Endothelial cell of umbilical vein (primary cell): ENCODE measurements at regions not wholly inside any gene's neighbourhood (a gene's known extent, or its start where the extent isn't known, plus 50 kb on each side); places are given as distances from the start of the nearest gene placed in this dataset.

ENCODE experiments used
- CTCF ChIP-seq, 2 donors: IDR thresholded peaks; 1 replicate in 1 of 2; 2 replicates in 1 of 2; pipeline ENCODE4 v1.5.1; 2011; ENCODE audit warnings: low read length in 2 of 2, mild to moderate bottlenecking in 2 of 2, moderate library complexity in 2 of 2, control low read depth in 1 of 2, inconsistent platforms in 1 of 2, low read depth in 1 of 2; ENCODE audit not compliant: insufficient read depth in 1 of 2; ENCODE audit errors: extremely low read depth in 1 of 2
- EZH2 ChIP-seq: IDR thresholded peaks from 2 replicates; pipeline ENCODE4 v1.6.1; 2012; ENCODE audit warnings: borderline replicate concordance, low read depth, mild to moderate bottlenecking, moderate library complexity, low read length, inconsistent platforms; ENCODE audit not compliant: severe bottlenecking
- FOS ChIP-seq: IDR thresholded peaks from 2 replicates; pipeline ENCODE4 v1.6.1; 2011; ENCODE audit warnings: mild to moderate bottlenecking, low read length, moderate library complexity, borderline replicate concordance; ENCODE audit not compliant: insufficient read depth
- JUN ChIP-seq: IDR thresholded peaks from 2 replicates; pipeline ENCODE4 v1.6.1; 2011; ENCODE audit warnings: borderline replicate concordance, low read depth; ENCODE audit not compliant: insufficient read length, insufficient read depth
- MAX ChIP-seq: IDR thresholded peaks from 2 replicates; pipeline ENCODE4 v1.6.1; 2011; ENCODE audit not compliant: insufficient read depth, insufficient read length
- POLR2A ChIP-seq: IDR thresholded peaks from 2 replicates; pipeline ENCODE4 v1.6.1; 2012; ENCODE audit warnings: low read depth, mild to moderate bottlenecking, control low read depth, low read length
- POLR2AphosphoS5 ChIP-seq: IDR thresholded peaks from 2 replicates; pipeline ENCODE4 v1.6.1; 2012; ENCODE audit warnings: low read depth, mild to moderate bottlenecking, control low read depth, low read length, moderate library complexity; ENCODE audit not compliant: insufficient read depth

DNA sequence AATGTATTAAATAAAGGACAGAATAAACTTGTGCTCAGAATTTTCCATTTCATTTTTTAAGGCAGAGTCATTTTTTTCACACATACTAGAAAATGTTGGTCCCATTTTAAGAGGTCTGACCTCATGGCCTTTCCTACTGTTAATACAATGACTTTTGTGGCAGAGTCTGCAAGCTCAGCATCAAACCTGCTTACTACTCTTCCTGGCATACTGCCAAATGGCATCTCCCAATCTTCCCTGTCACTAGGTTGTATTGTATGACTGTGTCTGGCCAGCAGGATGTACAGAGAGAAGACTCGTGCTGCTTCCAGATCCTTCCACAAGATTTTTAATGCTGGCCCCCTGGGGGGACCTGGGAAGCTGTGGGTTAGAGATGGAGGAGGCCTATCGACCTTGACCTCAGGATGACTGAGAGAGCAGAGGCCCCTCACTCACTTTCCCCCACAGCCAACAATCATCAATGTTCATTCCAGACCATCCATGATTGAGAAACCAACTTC, 64.7 kb downstream of the BARX1 start:
- TF ChIP-seq CTCF (IDR thresholded peaks at IDR 0.05; ENCODE audit: extremely low read depth in 1 of 2, insufficient read depth in 1 of 2, low read depth in 1 of 2, low read length in 2 of 2) (no peak), FOS (no peak), POLR2A (no peak), JUN (no peak), POLR2AphosphoS5 (no peak), EZH2 (no peak), MAX (no peak)
